ENCODE measurements at regions not wholly inside any gene's neighbourhood (a gene's known extent, or its start where the extent isn't known, plus 50 kb on each side); places are given as distances from the start of the nearest gene placed in this dataset.

GRCh38 chr1:193545171-193545570 lies 358.8 kb upstream of the B3GALT2 start:
- H3K9ac ChIP-seq (ENCODE audit: low read length): no peak overlapping the region
- no peak overlapping the region for H2AFZ ChIP-seq (ENCODE audit: low read depth, low read length, poor library complexity, severe bottlenecking)
- no peaks in the 10 kb centered on the region for H3K27me3 ChIP-seq (ENCODE audit: insufficient read depth, low read length)
- intact Hi-C loops (cut with micrococcal nuclease): no loop called here
- RAD21 ChIA-PET (ENCODE audit: low non-redundant PET in 1 of 2, low total read pairs in 2 of 2, uncharacterized antibody in 2 of 2, unreplicated experiment in 2 of 2): no interaction called here
- no peaks in the 10 kb centered on the region for H4K20me1 ChIP-seq (ENCODE audit: insufficient read depth)
- H3K27ac ChIP-seq (ENCODE audit: low read depth, low read length): no peak overlapping the region
- no peak for DNase-seq (ENCODE audit: low read depth, low spot score)
- no peak for ATAC-seq
- H3K36me3 ChIP-seq (ENCODE audit: control insufficient read depth in 1 of 2, insufficient read depth in 2 of 2, low read length in 2 of 2): no peaks in the 10 kb centered on the region
- H3K4me3 ChIP-seq (replicated peaks in 1 of 2; ENCODE audit: low read depth in 1 of 2, low read length in 2 of 2): no peak overlapping the region
- no TSS peak for BruUV-seq (replicated peaks)
- no peaks in the 10 kb centered on the region for H3K9me3 ChIP-seq (ENCODE audit: control insufficient read depth in 1 of 2, insufficient read depth in 1 of 2, low read depth in 1 of 2, low read length in 2 of 2)
- no peaks in the 10 kb centered on the region for H3K4me1 ChIP-seq (ENCODE audit: control insufficient read depth in 1 of 2, insufficient read depth in 2 of 2, low read length in 2 of 2)
- CTCF ChIA-PET: no interaction called here
- TF ChIP-seq FOSL1 (IDR thresholded peaks at IDR 0.05; ENCODE audit: low read depth) (no peak), EGR1 (IDR thresholded peaks at IDR 0.05; ENCODE audit: low read depth) (no peak), EZH2phosphoT487 (IDR thresholded peaks at IDR 0.05; ENCODE audit: borderline replicate concordance) (no peak), POLR2AphosphoS5 (IDR thresholded peaks at IDR 0.05; ENCODE audit: low read depth, low read length) (no peak), ZFX (IDR thresholded peaks at IDR 0.05) (no peak), CEBPB (IDR thresholded peaks at IDR 0.05; ENCODE audit: low read depth) (no peak), YY1 (IDR thresholded peaks at IDR 0.05; ENCODE audit: extremely low read depth, insufficient replicate concordance, low read depth, low read length) (no peak), SP1 (IDR thresholded peaks at IDR 0.05; ENCODE audit: low read depth) (no peak), POLR2A (IDR thresholded peaks at IDR 0.05; ENCODE audit: borderline replicate concordance, extremely low read depth, insufficient read depth, insufficient read length) (no peak), SIN3A (IDR thresholded peaks at IDR 0.05; ENCODE audit: low read depth) (no peak), MAX (IDR thresholded peaks at IDR 0.05) (no peak), TCF7L2 (IDR thresholded peaks at IDR 0.05; ENCODE audit: borderline replicate concordance, extremely low read depth, insufficient read depth, insufficient read length) (no peak), CBX3 (IDR thresholded peaks at IDR 0.05; ENCODE audit: low read depth) (no peak), RAD21 (IDR thresholded peaks at IDR 0.05; ENCODE audit: low read depth) (no peak), EZH2 (IDR thresholded peaks at IDR 0.05) (no peak), JUND (IDR thresholded peaks at IDR 0.05) (no peak), ELF1 (IDR thresholded peaks at IDR 0.05; ENCODE audit: borderline replicate concordance, low read depth) (no peak)
- POLR2A ChIA-PET: no interaction called here
- H3K79me2 ChIP-seq (ENCODE audit: insufficient read depth, low read length): no peaks in the 10 kb centered on the region
- no peak overlapping the region for H3K4me2 ChIP-seq (ENCODE audit: low read length)
- H3K9me2 ChIP-seq (ENCODE audit: insufficient read depth): no peaks in the 10 kb centered on the region

Measured in HCT116 (cell line).